NOMO-1 treated with dmso at 0.1 percent for 144 hours (cell line): ENCODE measurements at regions not wholly inside any gene's neighbourhood (a gene's known extent, or its start where the extent isn't known, plus 50 kb on each side); places are given as distances from the start of the nearest gene placed in this dataset.

ENCODE experiments used
- DNase-seq: peaks from one replicate; lab custom pipeline; 2025; ENCODE audit not compliant: unreplicated experiment; lab: John Stamatoyannopoulos, UW

GRCh38 chr5:1936901-1937300 lies 54.2 kb upstream of the IRX4 start:
- no peak for DNase-seq

- DNase-seq: no peak
These were observed 53.7 kb upstream of the IRX4 start for GRCh38 chr5:1936413-1936812.

GRCh38 chr5:1934801-1935429 lies 52.2 kb upstream of the IRX4 start:
- no peak for DNase-seq

GRCh38 chr5:1934056-1934394 lies 51.3 kb upstream of the IRX4 start:
- DNase-seq: no peak

- DNase-seq: no peak
These were observed 50.8 kb upstream of the IRX4 start for GRCh38 chr5:1933364-1934055.
